ENCODE measurements at regions not wholly inside any gene's neighbourhood (a gene's known extent, or its start where the extent isn't known, plus 50 kb on each side); places are given as distances from the start of the nearest gene placed in this dataset.

DNA sequence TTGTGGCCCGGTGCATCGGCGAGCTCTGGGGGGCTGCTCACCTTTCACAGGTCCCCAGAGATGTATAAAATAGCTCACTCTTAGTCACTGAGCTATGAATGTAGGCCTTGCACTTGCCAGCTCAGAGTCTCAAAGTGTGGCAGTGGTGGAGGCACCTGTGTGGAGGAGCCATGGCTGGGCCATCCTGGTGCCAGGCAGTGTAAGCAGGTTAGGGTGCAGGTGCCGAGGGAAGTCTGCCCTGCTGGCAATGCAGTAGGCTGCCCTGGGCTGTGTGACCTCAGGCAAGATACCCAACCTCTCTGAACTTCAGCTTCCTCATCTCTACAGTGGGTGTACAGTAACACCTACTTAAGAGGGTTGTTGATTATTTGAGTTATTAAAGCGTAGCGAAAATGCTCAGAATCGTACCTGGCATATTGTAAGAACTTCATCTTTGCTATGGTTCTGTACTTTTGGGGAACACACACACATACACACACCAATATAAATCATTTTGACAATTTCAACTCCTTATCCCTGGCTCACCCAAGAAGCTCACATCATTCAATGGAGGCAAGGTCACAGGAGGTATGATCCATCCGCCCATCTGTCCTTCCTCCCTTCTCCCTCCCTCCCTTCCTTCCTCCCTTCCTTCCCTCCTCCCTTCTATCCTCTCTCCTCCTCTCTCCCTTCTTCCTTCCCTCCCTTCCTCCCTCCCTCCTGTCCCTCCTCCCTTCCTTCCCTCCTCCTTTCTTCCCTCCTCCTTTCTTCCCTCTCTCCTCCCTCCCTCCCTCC lies 66.8 kb upstream of the STX16 start:
- no peak for TF ChIP-seq EZH2phosphoT487 (IDR thresholded peaks at IDR 0.05; ENCODE audit: low read length)
- TF ChIP-seq, protein P1, sequence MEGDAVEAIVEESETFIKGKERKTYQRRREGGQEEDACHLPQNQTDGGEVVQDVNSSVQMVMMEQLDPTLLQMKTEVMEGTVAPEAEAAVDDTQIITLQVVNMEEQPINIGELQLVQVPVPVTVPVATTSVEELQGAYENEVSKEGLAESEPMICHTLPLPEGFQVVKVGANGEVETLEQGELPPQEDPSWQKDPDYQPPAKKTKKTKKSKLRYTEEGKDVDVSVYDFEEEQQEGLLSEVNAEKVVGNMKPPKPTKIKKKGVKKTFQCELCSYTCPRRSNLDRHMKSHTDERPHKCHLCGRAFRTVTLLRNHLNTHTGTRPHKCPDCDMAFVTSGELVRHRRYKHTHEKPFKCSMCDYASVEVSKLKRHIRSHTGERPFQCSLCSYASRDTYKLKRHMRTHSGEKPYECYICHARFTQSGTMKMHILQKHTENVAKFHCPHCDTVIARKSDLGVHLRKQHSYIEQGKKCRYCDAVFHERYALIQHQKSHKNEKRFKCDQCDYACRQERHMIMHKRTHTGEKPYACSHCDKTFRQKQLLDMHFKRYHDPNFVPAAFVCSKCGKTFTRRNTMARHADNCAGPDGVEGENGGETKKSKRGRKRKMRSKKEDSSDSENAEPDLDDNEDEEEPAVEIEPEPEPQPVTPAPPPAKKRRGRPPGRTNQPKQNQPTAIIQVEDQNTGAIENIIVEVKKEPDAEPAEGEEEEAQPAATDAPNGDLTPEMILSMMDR (IDR thresholded peaks at IDR 0.05; ENCODE audit: low read length), result no peak

All from MM.1S (cell line).